Nephron (organoid): ENCODE measurements at regions not wholly inside any gene's neighbourhood (a gene's known extent, or its start where the extent isn't known, plus 50 kb on each side); places are given as distances from the start of the nearest gene placed in this dataset.

Experiments used
- H3K27ac Mint-ChIP-seq, 3 experiments: 2 replicates each; pipeline ENCODE4 v1.8.0; 2020; ENCODE audit warnings: mixed read lengths in 3 of 3, mild to moderate bottlenecking in 2 of 3, moderate library complexity in 1 of 3
- H3K27me3 Mint-ChIP-seq: 2 replicates; pipeline ENCODE4 v1.8.0; 2021; ENCODE audit warnings: low read depth, mild to moderate bottlenecking, moderate library complexity, mixed read lengths
- H3K36me3 Mint-ChIP-seq: 2 replicates; pipeline ENCODE4 v1.8.0; 2020; ENCODE audit warnings: low read depth, mixed read lengths
- H3K4me1 Mint-ChIP-seq: 2 replicates; pipeline ENCODE4 v1.8.0; 2020; ENCODE audit warnings: mixed read lengths
- H3K4me3 Mint-ChIP-seq, 3 experiments: 2 replicates each; pipeline ENCODE4 v1.8.0; 2020; ENCODE audit warnings: mild to moderate bottlenecking in 3 of 3, mixed read lengths in 3 of 3, moderate library complexity in 2 of 3
- H3K9me3 Mint-ChIP-seq: 2 replicates; pipeline ENCODE4 v1.8.0; 2020; ENCODE audit warnings: mixed read lengths
- CTCF ChIP-seq, 3 experiments: fragments of 200-600 bp; sonication (generic); IDR thresholded peaks; one replicate each; pipeline ENCODE4 v1.5.0; 2021; ENCODE audit warnings: antibody characterized with exemption in 3 of 3; ENCODE audit not compliant: unreplicated experiment in 3 of 3

- TF ChIP-seq CTCF (IDR thresholded peaks at IDR 0.05; ENCODE audit: unreplicated experiment in 3 of 3), result no peak
- Mint-ChIP-seq H3K9me3 (no peaks in the 10 kb centered on the region), H3K36me3 (no peaks in the 10 kb centered on the region), H3K27ac (no peak overlapping the region), H3K4me1 (peaks cover 5% of the 10 kb centered on the region), H3K4me3 (no peak overlapping the region), H3K27me3 (peaks cover 4% of the 10 kb centered on the region)
Measured at GRCh38 chr5:114310666-114311065, 51.2 kb upstream of the KCNN2 start.

DNA sequence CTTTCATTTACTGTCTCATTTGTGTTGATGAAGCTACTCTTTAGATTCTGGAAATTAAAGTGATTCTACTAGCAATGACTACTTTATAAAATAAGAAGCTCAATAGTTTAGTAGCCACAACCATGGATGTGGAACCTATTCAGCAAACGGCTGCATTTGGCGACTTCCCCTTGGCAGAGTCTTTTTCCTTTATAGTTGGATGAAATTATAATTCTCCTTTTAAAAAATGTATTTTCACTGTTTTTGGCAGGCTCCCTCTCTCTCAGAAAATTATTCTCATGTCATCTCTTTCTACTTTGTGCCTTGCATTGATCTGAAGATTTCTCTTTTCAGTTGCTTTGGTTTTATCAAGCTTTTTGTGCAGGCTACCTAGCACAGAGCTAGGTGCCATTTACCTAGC is 50.6 kb upstream of the KCNN2 start:
- no peaks in the 10 kb centered on the region for H3K9me3 Mint-ChIP-seq
- peaks cover 4% of the 10 kb centered on the region for H3K27me3 Mint-ChIP-seq
- H3K27ac Mint-ChIP-seq, result no peak overlapping the region
- no peak overlapping the region for H3K4me3 Mint-ChIP-seq
- no peaks in the 10 kb centered on the region for H3K36me3 Mint-ChIP-seq
- TF ChIP-seq CTCF (IDR thresholded peaks at IDR 0.05; ENCODE audit: unreplicated experiment in 3 of 3), result no peak
- peaks cover 5% of the 10 kb centered on the region for H3K4me1 Mint-ChIP-seq

DNA sequence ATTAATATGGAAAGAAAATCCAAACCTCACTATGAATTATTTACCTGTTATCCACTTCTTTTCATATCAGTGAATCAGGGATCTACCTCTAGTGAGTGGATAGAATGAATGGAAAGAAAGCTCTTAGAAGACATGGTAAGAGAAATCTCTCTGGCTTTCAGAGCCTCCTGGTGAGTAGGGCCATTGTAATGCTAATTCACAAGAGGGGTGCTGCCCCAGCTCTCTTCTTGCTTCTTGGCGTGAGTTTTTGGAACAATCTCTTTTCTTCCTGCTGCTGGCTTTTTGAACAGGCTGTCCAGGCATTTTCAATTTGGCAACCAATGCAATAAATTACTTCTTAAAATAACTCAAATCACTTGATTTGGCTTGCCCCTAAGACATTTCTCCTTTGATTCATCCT is 49.9 kb upstream of the KCNN2 start:
- H3K27me3 Mint-ChIP-seq, result peaks cover 4% of the 10 kb centered on the region
- H3K36me3 Mint-ChIP-seq, result no peaks in the 10 kb centered on the region
- TF ChIP-seq CTCF (IDR thresholded peaks at IDR 0.05; ENCODE audit: unreplicated experiment in 3 of 3), result no peak
- peaks cover 5% of the 10 kb centered on the region for H3K4me1 Mint-ChIP-seq
- H3K4me3 Mint-ChIP-seq, result no peak overlapping the region
- H3K27ac Mint-ChIP-seq, result no peak overlapping the region
- no peaks in the 10 kb centered on the region for H3K9me3 Mint-ChIP-seq
